Chondrocyte (in vitro differentiated cells): ENCODE measurements at regions not wholly inside any gene's neighbourhood (a gene's known extent, or its start where the extent isn't known, plus 50 kb on each side); places are given as distances from the start of the nearest gene placed in this dataset.

Source experiments
- DNase-seq: peaks from one replicate; pipeline ENCODE4 v3.0.0; 2021; ENCODE audit warnings: mixed read lengths, low spot score
- H3K27ac Mint-ChIP-seq: one replicate; pipeline ENCODE4 v1.8.0; 2021; ENCODE audit warnings: mild to moderate bottlenecking, moderate library complexity, mixed read lengths; ENCODE audit not compliant: unreplicated experiment
- H3K27me3 Mint-ChIP-seq: 2 replicates; pipeline ENCODE4 v1.8.0; 2021; ENCODE audit warnings: low read depth, mixed read lengths
- H3K36me3 Mint-ChIP-seq: 2 replicates; pipeline ENCODE4 v1.8.0; 2021; ENCODE audit warnings: low read depth, mixed read lengths
- H3K4me1 Mint-ChIP-seq: 2 replicates; pipeline ENCODE4 v1.8.0; 2021; ENCODE audit warnings: low read depth, mild to moderate bottlenecking, mixed read lengths
- H3K4me3 Mint-ChIP-seq: one replicate; pipeline ENCODE4 v1.8.0; 2021; ENCODE audit warnings: mild to moderate bottlenecking, moderate library complexity, mixed read lengths; ENCODE audit not compliant: unreplicated experiment
- H3K9me3 Mint-ChIP-seq: 2 replicates; pipeline ENCODE4 v1.8.0; 2021; ENCODE audit warnings: low read depth, mixed read lengths
- CTCF ChIP-seq: fragments of 200-600 bp; sonication (generic); IDR thresholded peaks from 2 replicates; pipeline ENCODE4 v1.5.0; 2021; ENCODE audit warnings: antibody characterized with exemption, mild to moderate bottlenecking, moderate library complexity

GRCh38 chr5:155080721-155081120 lies 67.2 kb downstream of the KIF4B start:
- Mint-ChIP-seq H3K9me3 (peaks cover 9% of the 10 kb centered on the region), H3K27ac (no peak overlapping the region), H3K27me3 (peaks cover 1% of the 10 kb centered on the region), H3K36me3 (peaks cover 3% of the 10 kb centered on the region), H3K4me1 (peaks cover 28% of the 10 kb centered on the region), H3K4me3 (no peak overlapping the region)
- no peak for DNase-seq
- no peak for TF ChIP-seq CTCF

GRCh38 chr5:155081618-155082017 lies 68.1 kb downstream of the KIF4B start:
- Mint-ChIP-seq H3K27ac (no peak overlapping the region), H3K4me3 (no peak overlapping the region), H3K36me3 (peaks cover 3% of the 10 kb centered on the region), H3K27me3 (no peaks in the 10 kb centered on the region), H3K4me1 (peaks cover 28% of the 10 kb centered on the region), H3K9me3 (peaks cover 9% of the 10 kb centered on the region)
- no peak for TF ChIP-seq CTCF
- no peak for DNase-seq

GRCh38 chr5:155082401-155082800 lies 68.8 kb downstream of the KIF4B start:
- no peaks in the 10 kb centered on the region for H3K27me3 Mint-ChIP-seq
- TF ChIP-seq CTCF, result no peak
- peaks cover 9% of the 10 kb centered on the region for H3K9me3 Mint-ChIP-seq
- no peak for DNase-seq
- peaks cover 3% of the 10 kb centered on the region for H3K36me3 Mint-ChIP-seq
- H3K4me1 Mint-ChIP-seq, result peaks cover 28% of the 10 kb centered on the region
- peak overlapping the region; percentile 29 for H3K27ac Mint-ChIP-seq
- no peak overlapping the region for H3K4me3 Mint-ChIP-seq

- Mint-ChIP-seq H3K4me3 (no peak overlapping the region), H3K9me3 (peaks cover 12% of the 10 kb centered on the region), H3K36me3 (peaks cover 3% of the 10 kb centered on the region), H3K4me1 (peaks cover 41% of the 10 kb centered on the region), H3K27ac (no peak overlapping the region), H3K27me3 (no peaks in the 10 kb centered on the region)
- TF ChIP-seq CTCF, result no peak
- DNase-seq, result no peak
Observed at GRCh38 chr5:155085282-155085989, 71.9 kb downstream of the KIF4B start.

- peaks cover 38% of the 10 kb centered on the region for H3K4me1 Mint-ChIP-seq
- no peak overlapping the region for H3K4me3 Mint-ChIP-seq
- no peak overlapping the region for H3K27ac Mint-ChIP-seq
- no peak for TF ChIP-seq CTCF
- peaks cover 12% of the 10 kb centered on the region for H3K9me3 Mint-ChIP-seq
- peaks cover 3% of the 10 kb centered on the region for H3K36me3 Mint-ChIP-seq
- no peaks in the 10 kb centered on the region for H3K27me3 Mint-ChIP-seq
- DNase-seq, result no peak
Observed at GRCh38 chr5:155087036-155087435, 73.5 kb downstream of the KIF4B start.
